Fibroblast of the aortic adventitia (primary cell): ENCODE measurements at regions not wholly inside any gene's neighbourhood (a gene's known extent, or its start where the extent isn't known, plus 50 kb on each side); places are given as distances from the start of the nearest gene placed in this dataset.

Source experiments
- DNase-seq: peaks from one replicate; pipeline ENCODE4 v3.0.0-alpha.2; 2010; ENCODE audit warnings: low read depth
- H3K4me3 ChIP-seq: 2 replicates; pipeline ENCODE4 v1.5.1; 2011; ENCODE audit warnings: low read depth, mild to moderate bottlenecking, control low read depth, low read length, moderate library complexity
- CTCF ChIP-seq: IDR thresholded peaks from 2 replicates; pipeline ENCODE4 v1.5.1; 2011; ENCODE audit warnings: mild to moderate bottlenecking, low read length, control low read depth, inconsistent platforms; ENCODE audit not compliant: insufficient read depth

- no peak for TF ChIP-seq CTCF
- DNase-seq: no peak
- no peak overlapping the region for H3K4me3 ChIP-seq
These were observed 549.3 kb upstream of the PSMD7 start for GRCh38 chr16:73747328-73747727.

- TF ChIP-seq CTCF: no peak
- DNase-seq: no peak
- no peak overlapping the region for H3K4me3 ChIP-seq
These were observed 550.1 kb upstream of the PSMD7 start for GRCh38 chr16:73746554-73746953.

GRCh38 chr16:73743665-73744496, 552.7 kb upstream of the PSMD7 start:
- no peak overlapping the region for H3K4me3 ChIP-seq
- DNase-seq: no peak
- TF ChIP-seq CTCF: no peak

- no peak for TF ChIP-seq CTCF
- H3K4me3 ChIP-seq: no peak overlapping the region
- no peak for DNase-seq
These were observed 557.4 kb upstream of the PSMD7 start for GRCh38 chr16:73739049-73739769.

GRCh38 chr16:73738266-73738665, 558.3 kb upstream of the PSMD7 start:
- no peak for TF ChIP-seq CTCF
- H3K4me3 ChIP-seq: no peak overlapping the region
- DNase-seq: no peak

- no peak overlapping the region for H3K4me3 ChIP-seq
- DNase-seq: no peak
- no peak for TF ChIP-seq CTCF
These were observed 559.0 kb upstream of the PSMD7 start for GRCh38 chr16:73737637-73738036.

- TF ChIP-seq CTCF: no peak
- no peak overlapping the region for H3K4me3 ChIP-seq
- DNase-seq: no peak
These were observed 560.7 kb upstream of the PSMD7 start for GRCh38 chr16:73735954-73736353.
